NCI-H146 (cell line): ENCODE measurements at regions not wholly inside any gene's neighbourhood (a gene's known extent, or its start where the extent isn't known, plus 50 kb on each side); places are given as distances from the start of the nearest gene placed in this dataset.

ENCODE experiments used
- DNase-seq: peaks from one replicate; lab custom pipeline; 2025; lab: John Stamatoyannopoulos, UW

- no peak for DNase-seq
Observed at GRCh38 chr7:46492466-46492865, 571.4 kb upstream of the IGFBP3 start.

- DNase-seq, result no peak
Observed at GRCh38 chr7:46490406-46490805, 569.3 kb upstream of the IGFBP3 start.

DNA sequence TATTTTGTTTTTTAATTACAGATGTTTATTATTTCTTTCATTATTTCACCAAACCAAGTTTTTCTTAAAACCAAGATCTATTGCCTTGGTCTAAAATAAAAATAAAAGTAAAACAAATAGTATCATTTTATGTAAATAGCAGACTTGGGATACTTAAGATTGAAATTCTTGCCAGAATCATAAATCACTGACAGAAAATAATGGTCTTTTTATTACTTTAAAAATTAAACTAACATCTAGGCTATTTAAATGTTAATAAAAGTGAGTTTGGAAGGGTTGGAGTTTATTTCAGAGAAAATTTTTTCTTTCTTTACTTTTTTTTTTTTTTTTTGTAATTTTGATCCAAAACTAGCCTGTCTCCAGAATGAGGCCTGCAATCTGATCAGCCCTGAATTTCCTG is 568.0 kb upstream of the IGFBP3 start:
- no peak for DNase-seq

DNA sequence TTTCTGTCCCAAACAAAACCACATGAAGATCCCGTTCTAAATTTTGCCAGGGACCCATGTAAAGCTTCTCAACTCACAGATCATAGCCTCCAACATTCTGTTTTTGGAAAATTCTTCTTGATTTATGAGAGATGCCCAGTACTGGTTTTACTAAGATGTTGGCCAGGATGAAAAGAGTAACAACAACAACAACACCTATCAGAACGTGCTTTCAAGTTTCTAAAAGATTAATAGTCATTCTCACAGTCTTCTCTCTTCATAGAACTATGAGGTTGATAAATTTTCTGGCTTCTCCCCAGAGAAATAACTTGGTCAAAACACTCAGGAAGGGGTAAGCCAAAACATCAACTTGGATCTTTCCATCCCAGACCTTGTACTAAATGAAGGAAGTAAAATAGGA is 567.5 kb upstream of the IGFBP3 start:
- no peak for DNase-seq

GRCh38 chr7:46486256-46487206 is 565.5 kb upstream of the IGFBP3 start:
- DNase-seq, result no peak

DNA sequence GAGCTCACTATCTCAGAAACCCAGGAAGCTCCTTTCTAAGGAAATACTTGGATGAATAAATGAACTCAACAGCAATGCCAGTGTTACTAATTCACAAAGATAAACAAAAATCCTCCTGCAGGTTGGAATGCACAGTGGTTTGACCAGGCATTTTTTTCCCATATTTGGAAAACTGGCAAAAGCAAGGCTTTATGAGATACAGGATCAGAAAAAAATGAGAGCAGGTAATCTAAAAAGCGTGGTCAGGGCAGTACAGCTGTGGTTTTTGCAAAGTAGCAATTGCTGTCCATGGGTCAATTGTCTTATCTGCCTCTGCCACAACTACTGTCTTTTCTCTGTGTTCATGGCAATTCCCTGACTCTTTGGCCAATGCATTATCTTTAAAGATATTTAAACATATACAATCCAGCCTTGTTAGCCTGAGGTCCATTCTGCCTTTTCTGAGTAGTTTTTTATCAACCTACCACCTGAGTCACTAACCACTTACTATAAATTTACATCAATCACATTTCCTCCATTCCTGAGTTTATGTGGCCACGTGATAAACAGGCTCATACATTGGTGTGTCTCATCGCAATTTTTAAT is 564.5 kb upstream of the IGFBP3 start:
- no peak for DNase-seq

DNA sequence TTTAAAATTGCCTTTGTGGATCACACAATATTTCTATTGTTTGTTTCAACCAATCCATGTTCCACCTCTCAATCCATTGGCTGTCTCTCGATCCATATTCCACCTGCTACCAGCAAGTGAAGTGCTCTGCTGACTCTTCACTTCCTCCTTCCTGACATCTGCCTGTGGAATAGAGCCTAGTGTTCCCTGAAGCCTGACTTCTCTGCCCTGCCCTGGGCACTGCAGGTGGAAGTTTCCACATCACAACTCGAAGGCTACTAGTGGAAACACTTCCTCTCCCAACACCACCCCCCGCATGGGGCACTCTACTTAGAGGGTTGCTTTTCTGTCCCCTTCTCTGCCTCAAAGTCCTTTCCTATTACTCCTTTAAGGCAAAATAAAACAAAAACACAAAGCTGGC is 563.8 kb upstream of the IGFBP3 start:
- no peak for DNase-seq

DNA sequence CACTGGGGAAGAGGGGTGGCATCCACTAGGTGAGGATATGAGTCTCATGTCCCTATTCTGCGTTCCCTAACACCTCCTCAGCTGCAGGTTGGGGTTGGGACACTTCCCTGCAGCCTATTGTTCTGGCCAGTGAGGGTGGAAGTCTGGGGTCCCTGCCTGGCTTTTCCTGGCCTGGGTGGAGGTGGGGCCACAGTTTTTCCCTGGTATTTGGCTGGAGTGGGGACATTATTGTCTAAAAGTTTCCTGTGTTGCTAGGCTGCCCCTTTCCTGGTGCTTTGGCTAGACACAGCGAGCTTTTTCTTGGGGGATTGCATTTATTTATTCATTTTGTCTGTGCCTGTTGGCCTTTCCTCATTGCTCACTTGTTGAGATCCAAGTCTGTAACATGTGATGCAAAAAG is 559.5 kb upstream of the IGFBP3 start:
- DNase-seq, result no peak

DNA sequence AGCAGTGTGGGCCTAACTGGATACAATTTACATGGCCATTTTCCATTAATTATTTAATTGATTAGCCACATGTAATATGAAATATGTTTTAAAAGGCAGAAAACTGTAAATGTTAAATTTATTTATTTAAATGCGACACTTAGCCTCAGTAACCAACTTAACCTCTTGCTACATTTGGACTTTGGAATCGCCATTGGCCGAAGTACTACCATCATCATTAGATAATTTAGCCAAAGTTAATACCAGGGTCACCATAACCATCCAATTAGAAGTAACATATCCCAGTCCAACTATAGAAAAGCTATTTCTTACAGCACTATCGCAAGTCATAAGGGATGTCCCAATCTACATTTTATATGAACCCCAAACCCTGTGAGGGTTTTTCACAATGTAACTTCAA is 558.6 kb upstream of the IGFBP3 start:
- no peak for DNase-seq

GRCh38 chr7:46478046-46478445 is 557.0 kb upstream of the IGFBP3 start:
- no peak for DNase-seq

DNA sequence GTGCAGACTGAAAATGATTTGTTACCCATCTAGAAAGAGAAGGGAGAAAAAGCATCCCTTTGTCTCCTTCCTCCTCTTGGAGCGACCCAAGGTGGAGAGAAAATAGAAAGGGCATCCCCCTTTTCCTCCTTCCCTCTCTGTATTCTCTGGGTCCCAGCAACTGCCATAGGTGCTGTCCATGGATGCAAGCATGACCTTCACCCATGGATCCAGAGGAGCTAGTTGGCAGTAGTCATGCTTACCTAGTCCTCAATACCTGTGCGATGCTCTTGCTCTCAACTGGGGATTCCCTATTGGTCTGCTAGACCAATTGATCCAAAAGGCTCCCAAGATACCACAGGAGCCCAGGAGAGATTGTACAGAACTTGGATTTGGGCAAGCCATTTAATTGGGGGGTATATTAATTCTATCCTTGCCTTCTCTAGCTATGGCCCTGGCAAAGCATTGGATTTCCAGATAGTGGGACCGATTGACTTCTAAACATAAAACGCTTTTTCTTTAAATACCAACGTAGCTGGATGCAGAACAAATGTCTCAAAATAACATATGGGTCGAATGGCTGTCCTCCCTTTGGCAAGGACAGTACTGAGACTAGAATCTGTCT is 547.8 kb upstream of the IGFBP3 start:
- DNase-seq, result no peak

GRCh38 chr7:46463170-46463569 is 542.1 kb upstream of the IGFBP3 start:
- no peak for DNase-seq

DNA sequence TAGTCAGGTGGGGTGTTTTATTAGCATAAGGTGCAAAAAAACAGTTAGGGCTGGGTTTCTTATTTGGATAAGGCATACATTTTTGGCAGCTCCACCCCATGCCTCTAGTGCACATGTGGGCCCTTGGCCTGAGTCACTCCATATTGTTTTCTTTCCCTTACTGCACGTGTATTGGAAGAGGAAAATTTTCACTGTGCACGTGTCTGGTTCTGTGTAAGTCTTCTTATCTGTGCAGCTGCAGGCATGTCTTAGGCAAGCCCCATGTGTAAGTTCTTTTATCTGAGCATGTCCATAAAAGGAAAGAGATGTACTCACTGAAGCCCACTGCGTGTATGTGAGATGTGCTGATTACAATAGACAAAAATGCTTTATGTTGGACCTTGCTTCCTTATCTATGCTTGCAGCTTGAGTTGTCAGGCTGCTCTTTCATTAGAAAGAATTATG is 540.3 kb upstream of the IGFBP3 start:
- no peak for DNase-seq

GRCh38 chr7:46459942-46460341 is 538.9 kb upstream of the IGFBP3 start:
- no peak for DNase-seq

DNA sequence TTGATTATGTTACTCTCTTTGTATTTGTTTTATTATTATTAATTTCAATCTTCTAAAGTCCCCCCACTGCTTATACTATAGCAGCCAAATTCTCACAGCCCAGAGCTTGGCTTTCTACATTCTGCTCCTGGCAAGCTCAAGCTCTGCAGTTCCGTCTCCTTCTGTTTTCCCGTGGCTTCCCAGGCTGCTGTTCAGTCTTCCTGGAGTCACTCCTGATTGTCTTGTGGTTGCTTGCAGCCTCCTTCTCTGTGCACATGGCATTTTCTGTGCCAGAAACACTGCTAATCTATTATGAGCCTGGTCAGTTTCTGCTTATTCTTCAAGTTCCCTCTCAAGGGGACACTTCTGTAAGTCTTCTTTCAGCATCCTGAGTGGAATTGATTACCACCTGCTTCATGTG is 533.7 kb upstream of the IGFBP3 start:
- no peak for DNase-seq

DNA sequence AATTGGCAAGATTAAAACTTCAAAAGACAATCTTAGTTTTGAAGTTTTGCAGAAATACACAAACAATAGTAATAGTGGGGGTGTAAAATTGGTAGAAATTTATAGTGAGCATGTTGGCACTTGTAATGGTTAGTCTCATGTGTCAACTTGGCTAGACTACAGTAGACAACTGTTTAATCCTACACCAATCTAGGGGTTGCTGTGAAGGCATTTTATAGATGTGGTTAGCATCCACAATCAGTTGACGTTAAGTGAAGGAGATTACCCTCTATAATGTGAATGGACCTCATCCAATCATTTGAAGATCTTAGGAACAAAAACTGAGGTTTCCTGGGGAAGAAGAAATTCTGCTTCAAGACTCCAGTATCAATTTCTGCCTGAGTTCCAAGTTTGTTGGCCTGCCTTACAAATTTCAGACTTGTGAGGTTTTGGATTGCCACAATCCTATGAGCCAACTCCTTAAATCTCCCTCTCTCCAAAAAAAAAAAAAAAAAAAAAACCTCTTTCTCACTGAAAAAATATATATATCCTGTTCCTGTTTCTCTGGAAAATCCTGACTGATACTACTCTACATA is 531.6 kb upstream of the IGFBP3 start:
- DNase-seq, result no peak

DNA sequence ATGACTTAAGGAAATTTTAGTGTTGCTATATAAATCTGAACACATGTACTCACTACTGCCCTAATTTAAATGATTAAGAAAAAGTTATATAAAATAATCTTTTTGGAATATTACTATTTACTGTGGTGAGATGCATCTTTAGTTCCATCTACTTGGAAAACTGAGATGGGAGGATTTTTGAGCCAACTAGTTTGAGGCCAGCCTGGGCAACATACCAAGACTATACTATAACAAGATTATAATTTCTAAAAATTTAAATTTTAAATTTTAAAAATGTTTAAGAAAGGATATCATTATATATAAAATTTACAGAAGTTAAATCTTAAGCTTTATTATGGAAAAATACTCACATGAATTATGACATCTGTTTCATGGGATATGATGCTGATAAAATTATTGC is 530.8 kb upstream of the IGFBP3 start:
- no peak for DNase-seq

- no peak for DNase-seq
Observed at GRCh38 chr7:46450886-46451285, 529.8 kb upstream of the IGFBP3 start.

- DNase-seq, result no peak
Observed at GRCh38 chr7:46450425-46450824, 529.4 kb upstream of the IGFBP3 start.

GRCh38 chr7:46449743-46450142 is 528.7 kb upstream of the IGFBP3 start:
- no peak for DNase-seq

GRCh38 chr7:46448478-46448877 is 527.4 kb upstream of the IGFBP3 start:
- no peak for DNase-seq

DNA sequence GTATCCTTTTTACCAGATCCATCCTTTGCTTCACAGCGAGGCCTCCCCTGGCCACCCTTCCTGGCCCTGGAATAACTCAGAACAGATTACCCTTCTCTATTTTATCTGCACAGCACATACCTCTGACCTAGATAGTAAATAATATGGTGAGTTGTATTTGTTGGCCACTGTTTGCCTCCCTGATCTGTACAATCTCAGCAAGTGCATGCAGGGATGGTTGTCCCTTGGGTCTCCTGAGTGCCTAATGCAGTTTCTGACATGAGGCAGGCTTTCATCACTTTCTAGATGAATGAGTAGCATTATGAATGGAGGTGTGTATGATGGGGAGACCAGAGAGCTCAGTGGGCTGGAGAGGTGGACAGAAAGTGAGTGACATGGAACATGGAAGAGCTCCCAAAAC is 525.1 kb upstream of the IGFBP3 start:
- no peak for DNase-seq

DNA sequence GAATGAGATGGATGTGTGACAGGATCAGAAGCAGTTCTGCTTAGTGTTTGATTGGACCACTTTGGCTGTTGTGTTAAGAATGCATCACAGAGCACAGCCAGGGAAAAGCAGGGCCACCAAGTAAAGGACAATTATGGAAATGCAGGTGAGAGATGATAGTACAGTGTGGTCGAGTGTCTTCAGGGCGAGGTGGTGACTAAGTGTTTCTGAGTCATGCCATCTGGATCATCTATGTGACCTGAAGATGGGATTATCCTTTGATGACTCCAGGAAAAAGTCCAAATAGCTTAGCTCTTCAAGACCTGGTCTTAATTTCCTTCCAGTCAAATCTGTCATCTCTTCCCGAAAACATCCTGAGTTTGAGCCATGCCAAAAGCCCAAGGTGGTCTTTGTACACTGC is 523.2 kb upstream of the IGFBP3 start:
- DNase-seq, result no peak
